ENCODE measurements at regions not wholly inside any gene's neighbourhood (a gene's known extent, or its start where the extent isn't known, plus 50 kb on each side); places are given as distances from the start of the nearest gene placed in this dataset.

DNA sequence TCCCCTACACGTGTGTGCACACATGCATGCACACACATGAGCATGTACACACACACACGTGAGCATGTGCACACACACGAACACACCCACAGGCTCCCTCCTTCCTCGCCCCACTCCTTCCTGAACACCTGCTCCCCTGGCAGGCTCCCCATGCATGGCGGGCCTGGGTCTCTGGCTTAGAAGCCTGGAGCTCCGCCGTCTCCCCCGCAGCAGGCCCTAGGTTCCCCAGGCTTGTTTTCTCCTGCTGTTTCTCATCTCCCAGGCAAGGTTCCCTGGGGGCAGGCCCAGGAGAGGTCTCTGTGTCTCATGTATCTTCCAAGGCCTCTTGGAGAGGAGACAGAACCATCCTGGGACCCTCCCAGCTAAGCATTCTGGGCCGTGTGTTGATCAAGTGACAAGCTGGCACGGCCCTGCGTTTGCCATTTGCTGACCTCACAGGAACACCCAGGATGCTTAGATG is 202.3 kb upstream of the CIBAR2 start:
- TF ChIP-seq, protein P1, sequence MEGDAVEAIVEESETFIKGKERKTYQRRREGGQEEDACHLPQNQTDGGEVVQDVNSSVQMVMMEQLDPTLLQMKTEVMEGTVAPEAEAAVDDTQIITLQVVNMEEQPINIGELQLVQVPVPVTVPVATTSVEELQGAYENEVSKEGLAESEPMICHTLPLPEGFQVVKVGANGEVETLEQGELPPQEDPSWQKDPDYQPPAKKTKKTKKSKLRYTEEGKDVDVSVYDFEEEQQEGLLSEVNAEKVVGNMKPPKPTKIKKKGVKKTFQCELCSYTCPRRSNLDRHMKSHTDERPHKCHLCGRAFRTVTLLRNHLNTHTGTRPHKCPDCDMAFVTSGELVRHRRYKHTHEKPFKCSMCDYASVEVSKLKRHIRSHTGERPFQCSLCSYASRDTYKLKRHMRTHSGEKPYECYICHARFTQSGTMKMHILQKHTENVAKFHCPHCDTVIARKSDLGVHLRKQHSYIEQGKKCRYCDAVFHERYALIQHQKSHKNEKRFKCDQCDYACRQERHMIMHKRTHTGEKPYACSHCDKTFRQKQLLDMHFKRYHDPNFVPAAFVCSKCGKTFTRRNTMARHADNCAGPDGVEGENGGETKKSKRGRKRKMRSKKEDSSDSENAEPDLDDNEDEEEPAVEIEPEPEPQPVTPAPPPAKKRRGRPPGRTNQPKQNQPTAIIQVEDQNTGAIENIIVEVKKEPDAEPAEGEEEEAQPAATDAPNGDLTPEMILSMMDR (conservative IDR thresholded peaks at IDR 0.05; ENCODE audit: low read depth, low read length), result no peak
- no peak overlapping the region for H3K4me3 ChIP-seq (ENCODE audit: low read length)

DNA sequence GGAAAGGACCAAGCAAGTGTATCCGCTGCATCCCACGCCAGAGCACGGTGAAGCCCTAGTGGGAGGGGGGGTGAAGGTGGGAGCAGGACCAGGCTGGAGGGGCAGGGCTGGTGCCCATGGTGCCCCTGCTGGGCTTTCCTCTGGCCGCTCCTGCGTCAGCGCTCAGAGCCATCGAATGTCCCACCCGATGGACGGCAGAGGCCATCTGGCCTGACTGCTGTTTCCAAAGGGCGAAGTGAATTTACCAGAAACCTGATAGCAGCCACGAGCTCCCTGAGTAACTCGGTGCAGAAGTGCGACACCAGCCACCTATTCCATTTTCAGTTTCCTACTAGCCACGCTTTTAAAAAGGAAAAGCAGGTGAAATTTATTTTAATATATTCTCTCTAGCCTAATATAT is 203.6 kb upstream of the CIBAR2 start:
- TF ChIP-seq, protein P1 (conservative IDR thresholded peaks at IDR 0.05; ENCODE audit: low read depth, low read length), result no peak
- H3K4me3 ChIP-seq (ENCODE audit: low read length), result no peak overlapping the region
- DNase-seq (ENCODE audit: low read depth), result no peak

More for the DNA sequence above, 202.3 kb upstream of the CIBAR2 start:
- DNase-seq (ENCODE audit: low read depth), result no peak

DNA sequence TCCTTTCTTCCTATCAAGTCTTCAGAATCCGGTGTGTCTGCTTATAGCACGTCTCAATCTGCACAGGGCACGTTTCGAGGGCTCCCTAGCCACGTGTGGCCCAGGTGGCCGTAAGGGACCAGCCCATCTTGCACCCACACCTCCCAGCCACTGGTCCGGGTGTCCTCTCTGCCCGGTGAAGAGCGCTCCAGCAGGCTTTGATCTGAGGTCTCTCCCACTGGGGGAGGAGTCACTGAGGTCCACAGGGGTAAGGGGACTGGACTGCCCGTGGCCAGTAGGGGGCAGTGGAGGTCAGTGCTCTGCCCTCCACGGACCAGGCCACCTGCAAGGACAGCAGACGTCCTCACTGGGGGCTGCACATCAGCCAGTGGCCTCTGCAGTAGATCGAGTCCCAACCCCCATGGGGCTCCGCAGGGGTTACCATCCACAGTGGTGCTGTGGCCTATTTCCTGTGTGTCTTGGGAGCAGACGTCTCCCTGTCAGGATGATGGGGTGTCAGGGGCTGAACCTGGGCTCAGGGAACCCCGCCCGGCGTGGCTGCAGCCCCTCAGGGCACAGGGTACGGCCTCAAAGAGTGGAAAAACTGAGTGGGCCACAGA is 204.1 kb upstream of the CIBAR2 start:
- no peak for DNase-seq (ENCODE audit: low read depth)
- TF ChIP-seq, protein P1 (conservative IDR thresholded peaks at IDR 0.05; ENCODE audit: low read depth, low read length), result peak; percentile 98

DNA sequence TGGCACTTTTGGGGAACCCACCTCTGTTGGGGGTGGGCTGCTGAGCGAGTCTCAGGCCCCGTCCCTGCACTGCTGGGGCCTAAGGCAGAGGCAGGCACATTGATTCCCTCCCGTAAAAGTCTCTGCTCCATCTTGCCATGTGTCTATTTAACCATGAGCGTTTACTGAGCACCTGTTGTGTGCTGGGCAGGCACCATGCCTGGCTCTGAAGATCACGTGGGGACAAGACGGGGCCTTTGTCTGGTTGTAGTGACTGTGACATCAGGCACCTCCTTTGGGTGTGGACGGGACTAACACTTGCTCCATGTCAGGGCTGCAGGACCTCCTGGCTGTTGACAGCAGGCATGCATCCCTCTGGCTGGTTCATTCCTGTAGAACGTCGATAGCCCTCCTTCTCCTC is 204.7 kb upstream of the CIBAR2 start:
- TF ChIP-seq, protein P1 (conservative IDR thresholded peaks at IDR 0.05; ENCODE audit: low read depth, low read length), result no peak
- H3K4me3 ChIP-seq (ENCODE audit: low read length), result no peak overlapping the region
- DNase-seq (ENCODE audit: low read depth), result no peak

More for the DNA sequence above, 204.1 kb upstream of the CIBAR2 start:
- H3K4me3 ChIP-seq (ENCODE audit: low read length), result no peak overlapping the region

DNA sequence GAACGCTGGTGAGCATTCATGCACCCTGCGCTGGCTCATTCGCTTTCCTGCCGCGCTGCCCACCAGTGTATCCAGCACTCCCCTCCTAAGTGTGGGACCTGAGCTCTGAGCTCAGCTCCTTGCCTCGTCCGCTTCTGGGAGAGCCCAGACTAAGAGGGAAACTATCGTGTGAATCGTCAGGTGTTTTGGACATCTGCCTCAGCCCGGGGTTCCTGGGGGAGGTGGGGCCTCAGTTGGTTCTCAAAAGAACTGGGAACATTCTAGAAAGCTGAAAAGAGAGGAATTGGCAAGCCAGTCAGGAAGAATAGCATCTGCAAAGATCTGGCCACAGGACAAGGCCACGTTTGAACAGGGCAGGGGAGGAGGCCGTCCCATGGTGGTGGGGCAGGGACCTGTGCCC is 205.4 kb upstream of the CIBAR2 start:
- no peak for DNase-seq (ENCODE audit: low read depth)
- TF ChIP-seq, protein P1 (conservative IDR thresholded peaks at IDR 0.05; ENCODE audit: low read depth, low read length), result no peak

DNA sequence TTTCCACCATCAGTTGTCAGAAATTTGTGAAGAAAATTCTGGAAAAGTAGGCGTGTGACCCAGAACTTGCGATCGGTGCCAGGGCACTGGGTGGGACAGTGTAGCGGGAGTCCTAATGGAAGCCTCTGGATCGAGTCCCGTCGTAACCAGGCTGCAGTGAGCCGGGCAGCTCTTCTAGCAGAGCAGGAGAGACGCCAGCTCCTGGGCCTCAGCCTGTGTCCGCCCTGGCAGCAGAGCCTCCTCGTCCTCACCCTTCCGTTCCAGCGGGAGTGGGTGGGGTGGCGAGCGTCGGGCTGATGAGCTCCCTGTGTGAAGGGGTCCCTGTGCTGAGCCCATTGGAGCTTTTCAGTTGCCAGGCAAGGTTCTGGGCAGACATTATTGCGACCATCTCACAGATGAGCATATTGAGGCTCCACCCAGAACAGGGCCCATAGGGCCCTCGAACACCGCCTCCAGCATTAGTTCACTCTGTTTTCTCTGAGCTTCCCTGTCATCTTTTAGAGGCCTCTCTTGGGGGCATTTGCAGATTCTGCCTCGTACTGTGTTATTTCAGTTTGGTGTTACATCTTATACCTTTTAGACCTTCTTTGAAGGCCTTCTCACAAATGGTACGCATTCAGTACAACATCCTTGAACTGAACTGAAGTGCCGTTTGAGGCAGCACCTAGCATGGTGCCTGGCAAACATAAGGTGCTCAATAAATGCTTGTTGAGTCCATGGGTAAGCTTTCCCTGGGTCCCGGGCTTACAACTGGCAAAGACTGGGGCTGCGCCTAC is 207.1 kb upstream of the CIBAR2 start:
- TF ChIP-seq, protein P1 (conservative IDR thresholded peaks at IDR 0.05; ENCODE audit: low read depth, low read length), result no peak
- DNase-seq (ENCODE audit: low read depth), result no peak
- no peak overlapping the region for H3K4me3 ChIP-seq (ENCODE audit: low read length)

More for the DNA sequence above, 205.4 kb upstream of the CIBAR2 start:
- no peak overlapping the region for H3K4me3 ChIP-seq (ENCODE audit: low read length)
